ENCODE measurements at regions not wholly inside any gene's neighbourhood (a gene's known extent, or its start where the extent isn't known, plus 50 kb on each side); places are given as distances from the start of the nearest gene placed in this dataset.

DNA sequence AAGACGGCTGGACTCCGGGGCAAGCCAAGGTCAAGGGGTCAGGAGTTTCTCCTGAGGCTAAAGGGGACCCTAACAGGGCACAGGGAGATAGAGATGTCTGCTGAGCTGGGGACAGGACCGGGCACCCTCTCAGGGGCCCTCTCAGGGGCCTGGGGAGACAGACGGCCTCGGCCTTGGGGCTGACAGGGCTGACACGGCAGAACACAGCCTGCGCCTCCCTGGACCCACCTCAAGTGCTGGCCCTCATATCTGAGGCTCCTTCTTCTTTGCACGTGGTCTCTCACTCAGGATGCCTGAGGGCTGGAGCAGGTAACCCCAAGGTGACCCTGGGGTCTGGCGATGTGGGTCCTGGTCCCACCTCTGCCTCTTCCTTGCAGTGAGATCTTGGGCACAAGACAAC lies 186.9 kb upstream of the TNRC6C start:
- peak overlapping the region; percentile 13; the same call in 1 of the 2 replicates for H2BK5ac ChIP-seq (ENCODE audit: low read depth, low read length)
- H4K20me1 ChIP-seq (replicated peaks in 1 of 2; ENCODE audit: control insufficient read depth in 1 of 2, insufficient read depth in 2 of 2, low read length in 2 of 2): no peaks in the 10 kb centered on the region
- H3K23ac ChIP-seq (ENCODE audit: insufficient read length): no peak overlapping the region
- H2BK120ac ChIP-seq (replicated peaks; ENCODE audit: low read depth, low read length): no peak overlapping the region
- no peak overlapping the region for H4K8ac ChIP-seq (ENCODE audit: extremely low read depth, insufficient read depth, low read length)
- no peak overlapping the region for H3K56ac ChIP-seq (replicated peaks; ENCODE audit: insufficient read length, low read depth, low read length)
- no peak overlapping the region for H2AFZ ChIP-seq (ENCODE audit: low read length)
- no peak overlapping the region; the same call in 1 of the 2 replicates for H2BK20ac ChIP-seq (ENCODE audit: low read length)
- POLR2A ChIA-PET (ENCODE audit: partially characterized antibody): interaction anchor here (0.7 to 1.6 kb wide), 4 partner anchors 54 to 187 kb away, joined by 3 to 5 read pairs (median 4); partner anchors contain the start of gene TNRC6C
- H3K79me2 ChIP-seq (ENCODE audit: control insufficient read depth in 1 of 2, insufficient read depth in 2 of 2, low read length in 2 of 2): no peaks in the 10 kb centered on the region
- peak overlapping the region; percentile 96; the same call in 1 of the 2 replicates for H2BK12ac ChIP-seq (ENCODE audit: low read depth, low read length)
- H3K23me2 ChIP-seq (ENCODE audit: low read depth, low read length): no peaks in the 10 kb centered on the region; the same call in 1 of the 2 replicates
- no peak overlapping the region for H4K91ac ChIP-seq (replicated peaks; ENCODE audit: insufficient read length, low read length)
- H3K27ac ChIP-seq (ENCODE audit: low read depth, low read length): no peak overlapping the region
- 0 out of 2 replicates have a peak overlapping the region, but pooled peaks have one; percentile 5 for H2AK5ac ChIP-seq (ENCODE audit: low read depth, low read length)
- CTCF ChIA-PET (ENCODE audit: partially characterized antibody): interaction anchor here (0.6 to 6.0 kb wide), 23 partner anchors 9 to 670 kb away, joined by 3 to 42 read pairs (median 4); no protein-coding TSS in a partner anchor
- FAIRE-seq: no peak
- WGBS, 2 experiments (ENCODE audit: extremely low coverage in 1 of 2, insufficient coverage in 1 of 2, insufficient read length in 1 of 2, insufficient replicate concordance in 2 of 2, low coverage in 1 of 2, low lambda C conversion rate in 2 of 2, missing lambda C conversion rate in 1 of 2): 84% methylated on average over 6 of the region's 9 CpGs; no CpG with 5 or more reads in 1 of the 2 experiments
- no peak overlapping the region for H4K5ac ChIP-seq (ENCODE audit: insufficient read length, low read depth, low read length)
- no peaks in the 10 kb centered on the region for H3K36me3 ChIP-seq (ENCODE audit: control insufficient read depth in 2 of 4, insufficient read depth in 4 of 4, low read length in 3 of 4)
- no peak overlapping the region for H3K14ac ChIP-seq (ENCODE audit: insufficient read length)
- H3K4ac ChIP-seq (replicated peaks; ENCODE audit: insufficient read length, low read depth, low read length): no peak overlapping the region
- H3K4me2 ChIP-seq (ENCODE audit: insufficient read depth in 1 of 2, low read depth in 2 of 2, low read length in 2 of 2): no peak overlapping the region
- peaks cover 0 to 3% (median 0%) of the 10 kb centered on the region in 4 experiments; a peak in 3 of 7 replicates for H3K27me3 ChIP-seq (replicated peaks in 1 of 4; ENCODE audit: control insufficient read depth in 3 of 4, extremely low read depth in 1 of 4, insufficient read depth in 3 of 4, low read length in 3 of 4)
- H3K9me3 ChIP-seq (ENCODE audit: insufficient read depth in 2 of 2, low read depth in 1 of 2, low read length in 1 of 2): no peaks in the 10 kb centered on the region
- H3K4me1 ChIP-seq (replicated peaks in 1 of 4; ENCODE audit: control insufficient read depth in 3 of 4, insufficient read depth in 4 of 4, low read length in 3 of 4): peaks cover 0 to 6% (median 5%) of the 10 kb centered on the region in 4 experiments; a peak in 4 of 7 replicates
- no peak for DNase-seq (ENCODE audit: low read depth in 1 of 2, low spot score in 2 of 2)
- no peak overlapping the region for H3K9ac ChIP-seq (replicated peaks in 1 of 4; ENCODE audit: extremely low read depth in 1 of 4, low read depth in 3 of 4, low read length in 3 of 4)
- H3K18ac ChIP-seq (ENCODE audit: extremely low read depth, low read length): no peak overlapping the region
- no peak overlapping the region for H3K4me3 ChIP-seq (ENCODE audit: extremely low read depth in 1 of 4, insufficient read depth in 2 of 4, low read depth in 3 of 4, low read length in 4 of 4)
- H2BK15ac ChIP-seq (ENCODE audit: low read length): no peak overlapping the region
- no peak for TF ChIP-seq YY1 (IDR thresholded peaks at IDR 0.05; ENCODE audit: low read depth, low read length)
- TF ChIP-seq RAD21 (IDR thresholded peaks at IDR 0.05 in 1 of 2, conservative IDR thresholded peaks at IDR 0.05 in 1 of 2; ENCODE audit: low read depth in 2 of 2, low read length in 2 of 2): no peak
- no peak for TF ChIP-seq SUZ12 (IDR thresholded peaks at IDR 0.05; ENCODE audit: low read length)
- TF ChIP-seq SIRT6 (IDR thresholded peaks at IDR 0.05; ENCODE audit: low read length): no peak
- TF ChIP-seq, protein P1, sequence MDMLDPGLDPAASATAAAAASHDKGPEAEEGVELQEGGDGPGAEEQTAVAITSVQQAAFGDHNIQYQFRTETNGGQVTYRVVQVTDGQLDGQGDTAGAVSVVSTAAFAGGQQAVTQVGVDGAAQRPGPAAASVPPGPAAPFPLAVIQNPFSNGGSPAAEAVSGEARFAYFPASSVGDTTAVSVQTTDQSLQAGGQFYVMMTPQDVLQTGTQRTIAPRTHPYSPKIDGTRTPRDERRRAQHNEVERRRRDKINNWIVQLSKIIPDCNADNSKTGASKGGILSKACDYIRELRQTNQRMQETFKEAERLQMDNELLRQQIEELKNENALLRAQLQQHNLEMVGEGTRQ (IDR thresholded peaks at IDR 0.05; ENCODE audit: low read length): no peak
- TF ChIP-seq RFX5 (IDR thresholded peaks at IDR 0.05; ENCODE audit: borderline replicate concordance, low read depth, low read length): no peak
- TF ChIP-seq TAF7 (optimal IDR thresholded peaks at IDR 0.05; ENCODE audit: borderline replicate concordance, low read depth, low read length): no peak
- TF ChIP-seq SAP30 (IDR thresholded peaks at IDR 0.05; ENCODE audit: insufficient read depth, insufficient replicate concordance, low read length): no peak
- no peaks in the 10 kb centered on the region for H3K79me1 ChIP-seq (ENCODE audit: low read depth, low read length)
